GM23338 (cell line): ENCODE measurements at regions not wholly inside any gene's neighbourhood (a gene's known extent, or its start where the extent isn't known, plus 50 kb on each side); places are given as distances from the start of the nearest gene placed in this dataset.

Experiments used
- ATAC-seq: fragments of 200-7000 bp; cut with Tn5 transposase; 3 replicates; pipeline ENCODE4 v1.9.1; 2020
- DNase-seq: peaks from one replicate; pipeline ENCODE4 v3.0.0-alpha.2; 2015; ENCODE audit warnings: low spot score
- H2AFZ ChIP-seq: fragments of 200-600 bp; sonication (generic); 2 replicates; pipeline ENCODE4 v1.8.0; 2016; ENCODE audit warnings: antibody characterized with exemption, mild to moderate bottlenecking, moderate library complexity
- H3F3A ChIP-seq: fragments of 200-600 bp; sonication (generic); replicated peaks from 2 replicates; pipeline ENCODE4 v1.8.0; 2017; ENCODE audit warnings: antibody characterized with exemption, mixed run types, low read depth
- H3K27ac ChIP-seq: fragments of 200-600 bp; sonication (generic); 2 replicates; pipeline ENCODE4 v1.6.1; 2016; ENCODE audit warnings: low read depth
- H3K27me3 ChIP-seq: fragments of 200-600 bp; sonication (generic); 2 replicates; pipeline ENCODE4 v1.8.0; 2016; ENCODE audit warnings: mild to moderate bottlenecking, mixed run types, moderate library complexity; ENCODE audit not compliant: insufficient read depth
- H3K36me3 ChIP-seq: fragments of 200-600 bp; sonication (generic); 2 replicates; pipeline ENCODE4 v1.8.0; 2016; ENCODE audit warnings: mild to moderate bottlenecking; ENCODE audit not compliant: insufficient read depth
- H3K4me1 ChIP-seq: fragments of 200-600 bp; sonication (generic); 2 replicates; pipeline ENCODE4 v1.8.0; 2016; ENCODE audit warnings: mild to moderate bottlenecking, moderate library complexity; ENCODE audit not compliant: insufficient read depth
- H3K4me2 ChIP-seq: fragments of 200-600 bp; sonication (generic); 2 replicates; pipeline ENCODE4 v1.7.1; 2017; ENCODE audit warnings: mixed run types
- H3K4me3 ChIP-seq: fragments of 200-600 bp; sonication (generic); 2 replicates; pipeline ENCODE4 v1.6.1; 2016; ENCODE audit warnings: mixed run types
- H3K79me2 ChIP-seq: fragments of 200-600 bp; sonication (generic); replicated peaks from 2 replicates; pipeline ENCODE4 v1.8.0; 2017; ENCODE audit warnings: mild to moderate bottlenecking; ENCODE audit not compliant: insufficient read depth
- H3K9me2 ChIP-seq: fragments of 200-600 bp; sonication (generic); 2 replicates; pipeline ENCODE4 v1.8.0; 2017; ENCODE audit not compliant: insufficient read depth
- H4K20me1 ChIP-seq: fragments of 200-600 bp; sonication (generic); replicated peaks from 2 replicates; pipeline ENCODE4 v1.8.0; 2017; ENCODE audit warnings: mild to moderate bottlenecking; ENCODE audit not compliant: insufficient read depth
- H3K27ac Mint-ChIP-seq: 2 replicates; pipeline ENCODE4 v1.8.0; 2020; ENCODE audit warnings: inconsistent platforms, mild to moderate bottlenecking, moderate library complexity, mixed read lengths
- H3K27me3 Mint-ChIP-seq: 3 replicates; pipeline ENCODE4 v1.8.0; 2022; ENCODE audit warnings: low read depth, mild to moderate bottlenecking, moderate library complexity, mixed read lengths, inconsistent platforms; ENCODE audit not compliant: insufficient read depth, poor library complexity
- H3K36me3 Mint-ChIP-seq: 3 replicates; pipeline ENCODE4 v1.8.0; 2021; ENCODE audit warnings: low read depth, mild to moderate bottlenecking, inconsistent platforms, moderate library complexity, mixed read lengths
- H3K4me1 Mint-ChIP-seq: 3 replicates; pipeline ENCODE4 v1.8.0; 2020; ENCODE audit warnings: mild to moderate bottlenecking, inconsistent platforms, mixed read lengths
- H3K4me3 Mint-ChIP-seq: 3 replicates; pipeline ENCODE4 v1.8.0; 2021; ENCODE audit warnings: moderate library complexity, mild to moderate bottlenecking, inconsistent platforms, mixed read lengths
- H3K9me3 Mint-ChIP-seq: 3 replicates; pipeline ENCODE4 v1.8.0; 2020; ENCODE audit warnings: moderate library complexity, mild to moderate bottlenecking, inconsistent platforms, mixed read lengths
- CTCF ChIP-seq, 2 experiments: fragments of 200-600 bp in 1 of 2; sonication (generic) in 1 of 2; conservative IDR thresholded peaks; 2 replicates each; pipeline versions ENCODE4 v1.5.1 to v1.6.1; 2016 to 2017; ENCODE audit warnings: antibody characterized with exemption in 2 of 2, low read depth in 2 of 2, mild to moderate bottlenecking in 2 of 2, moderate library complexity in 1 of 2
- EZH2phosphoT487 ChIP-seq: fragments of 200-600 bp; sonication (generic); IDR thresholded peaks from one replicate; pipeline ENCODE4 v1.8.1; 2018; ENCODE audit warnings: antibody characterized with exemption; ENCODE audit not compliant: unreplicated experiment
- ZNF462 ChIP-seq: fragments of 250-450 bp; sonication (Bioruptor Pico); IDR thresholded peaks from 2 replicates; pipeline ENCODE4 v1.5.0; 2020; ENCODE audit warnings: mild to moderate bottlenecking, moderate library complexity

- Histone ChIP-seq H3K79me2 (no peaks in the 10 kb centered on the region), H3K9me2 (no peaks in the 10 kb centered on the region), H4K20me1 (no peaks in the 10 kb centered on the region), H3K4me2 (peak overlapping the region; percentile 5), H3F3A (peaks cover 5% of the 10 kb centered on the region; the same call in 1 of the 2 replicates), H2AFZ (no peak overlapping the region), H3K27me3 (no peaks in the 10 kb centered on the region), H3K4me1 (peaks cover 31% of the 10 kb centered on the region), H3K36me3 (no peaks in the 10 kb centered on the region), H3K4me3 (peak overlapping the region; percentile 14; the same call in 1 of the 2 replicates), H3K27ac (peak overlapping the region; percentile 61)
- DNase-seq (no peak), ATAC-seq (peak; percentile 47)
- Mint-ChIP-seq H3K27ac (peak overlapping the region; percentile 94), H3K4me1 (peaks cover 46% of the 10 kb centered on the region), H3K9me3 (peaks cover 10% of the 10 kb centered on the region; the same call in 2 of the 3 replicates), H3K27me3 (peaks cover 11% of the 10 kb centered on the region), H3K36me3 (peaks cover 25% of the 10 kb centered on the region), H3K4me3 (peak overlapping the region; percentile 51)
- TF ChIP-seq ZNF462 (CRISPR knock-in tag): peak; percentile 48; the same call in 1 of the 2 replicates
- no peak for TF ChIP-seq CTCF (conservative IDR thresholded peaks at IDR 0.05; ENCODE audit: low read depth in 2 of 2)
Observed at GRCh38 chr5:166431456-166431855, 1860.0 kb upstream of the WWC1 start.

- Histone ChIP-seq H3F3A (peaks cover 5% of the 10 kb centered on the region; the same call in 1 of the 2 replicates), H4K20me1 (no peaks in the 10 kb centered on the region), H3K4me3 (no peak overlapping the region), H3K79me2 (no peaks in the 10 kb centered on the region), H3K4me1 (peaks cover 31% of the 10 kb centered on the region), H3K27me3 (no peaks in the 10 kb centered on the region), H2AFZ (no peak overlapping the region), H3K36me3 (no peaks in the 10 kb centered on the region), H3K27ac (no peak overlapping the region), H3K9me2 (no peaks in the 10 kb centered on the region), H3K4me2 (no peak overlapping the region)
- peaks cover 10% of the 10 kb centered on the region; the same call in 2 of the 3 replicates for H3K9me3 Mint-ChIP-seq
- no peak for ATAC-seq
- peaks cover 18% of the 10 kb centered on the region for H3K36me3 Mint-ChIP-seq
- H3K4me1 Mint-ChIP-seq: peaks cover 41% of the 10 kb centered on the region
- no peak overlapping the region for H3K4me3 Mint-ChIP-seq
- TF ChIP-seq CTCF (conservative IDR thresholded peaks at IDR 0.05; ENCODE audit: low read depth in 2 of 2): peak; percentile 25 to 28; a peak in 2 of 4 replicates
- TF ChIP-seq EZH2phosphoT487: no peak
- peak; percentile 24 for DNase-seq
- H3K27ac Mint-ChIP-seq: no peak overlapping the region
- H3K27me3 Mint-ChIP-seq: peaks cover 9% of the 10 kb centered on the region
Observed at GRCh38 chr5:166433679-166434078, 1857.8 kb upstream of the WWC1 start.
